ENCODE measurements at regions not wholly inside any gene's neighbourhood (a gene's known extent, or its start where the extent isn't known, plus 50 kb on each side); places are given as distances from the start of the nearest gene placed in this dataset.

DNA sequence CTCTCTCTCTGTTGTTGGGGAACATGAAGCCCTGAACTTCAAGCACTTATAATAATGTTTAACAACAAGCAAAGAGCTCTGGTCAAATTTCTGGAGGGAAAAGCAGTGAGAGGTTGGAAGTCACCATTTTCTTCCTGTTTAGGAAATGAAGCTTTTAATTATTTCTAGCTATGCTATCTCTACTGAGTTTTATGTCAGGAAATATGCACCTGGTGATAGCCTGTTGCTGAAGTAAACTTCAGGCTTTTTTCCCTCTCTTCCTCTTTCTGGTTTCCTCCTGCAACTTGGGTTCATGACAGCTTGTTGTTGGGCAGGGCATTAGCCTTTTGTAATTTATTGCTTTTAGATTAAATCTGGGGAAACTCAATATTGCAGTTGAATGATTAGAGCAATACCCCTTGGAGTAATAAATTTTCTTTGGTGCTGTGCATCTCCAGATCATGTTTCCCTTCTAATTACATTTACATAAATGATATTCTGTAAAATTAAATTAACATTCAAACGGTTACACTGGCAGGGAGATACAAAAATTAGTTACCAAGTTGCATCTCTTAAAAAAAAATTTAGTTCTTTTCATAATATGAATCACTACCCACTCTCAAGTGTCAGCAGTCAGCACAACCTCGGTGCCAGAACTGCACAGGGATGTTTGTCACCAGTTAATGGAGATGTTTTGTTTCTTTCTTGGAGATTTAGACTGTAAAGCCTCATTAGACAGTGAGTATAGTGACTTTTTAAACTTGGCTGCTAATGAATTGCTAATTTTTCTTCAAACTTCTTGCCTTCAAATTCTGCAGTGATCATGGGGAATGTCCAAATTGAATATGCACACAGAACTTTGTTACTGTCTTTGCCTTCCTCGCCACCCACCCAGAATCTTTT lies 466.6 kb upstream of the ETAA1 start:
- TF ChIP-seq, protein P1, sequence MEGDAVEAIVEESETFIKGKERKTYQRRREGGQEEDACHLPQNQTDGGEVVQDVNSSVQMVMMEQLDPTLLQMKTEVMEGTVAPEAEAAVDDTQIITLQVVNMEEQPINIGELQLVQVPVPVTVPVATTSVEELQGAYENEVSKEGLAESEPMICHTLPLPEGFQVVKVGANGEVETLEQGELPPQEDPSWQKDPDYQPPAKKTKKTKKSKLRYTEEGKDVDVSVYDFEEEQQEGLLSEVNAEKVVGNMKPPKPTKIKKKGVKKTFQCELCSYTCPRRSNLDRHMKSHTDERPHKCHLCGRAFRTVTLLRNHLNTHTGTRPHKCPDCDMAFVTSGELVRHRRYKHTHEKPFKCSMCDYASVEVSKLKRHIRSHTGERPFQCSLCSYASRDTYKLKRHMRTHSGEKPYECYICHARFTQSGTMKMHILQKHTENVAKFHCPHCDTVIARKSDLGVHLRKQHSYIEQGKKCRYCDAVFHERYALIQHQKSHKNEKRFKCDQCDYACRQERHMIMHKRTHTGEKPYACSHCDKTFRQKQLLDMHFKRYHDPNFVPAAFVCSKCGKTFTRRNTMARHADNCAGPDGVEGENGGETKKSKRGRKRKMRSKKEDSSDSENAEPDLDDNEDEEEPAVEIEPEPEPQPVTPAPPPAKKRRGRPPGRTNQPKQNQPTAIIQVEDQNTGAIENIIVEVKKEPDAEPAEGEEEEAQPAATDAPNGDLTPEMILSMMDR (IDR thresholded peaks at IDR 0.05 in 4 of 5, conservative IDR thresholded peaks at IDR 0.05 in 1 of 5), result no peak
- no peak for TF ChIP-seq POLR2A (IDR thresholded peaks at IDR 0.05)
